Gastrocnemius medialis (tissue), 4 donors: ENCODE measurements at regions not wholly inside any gene's neighbourhood (a gene's known extent, or its start where the extent isn't known, plus 50 kb on each side); places are given as distances from the start of the nearest gene placed in this dataset.

ENCODE experiments used
- POLR2A ChIP-seq, 2 donors: fragments of 450-650 bp; IDR thresholded peaks; one replicate each; pipeline ENCODE4 v1.6.1; 2017; ENCODE audit warnings: antibody characterized with exemption in 2 of 2, mild to moderate bottlenecking in 2 of 2, moderate library complexity in 2 of 2
- TF ChIP-seq, protein P1 (sequence below), 5 experiments: fragments of 450-650 bp in 3 of 5; fragments of 200-600 bp in 2 of 5; sonication (generic) in 2 of 5; IDR thresholded peaks in 4 of 5; conservative IDR thresholded peaks in 1 of 5; 1 replicate in 4 of 5; 2 replicates in 1 of 5; pipeline ENCODE4 v1.5.1; 2016 to 2019; ENCODE audit warnings: antibody characterized with exemption in 5 of 5, mild to moderate bottlenecking in 3 of 5, moderate library complexity in 3 of 5

DNA sequence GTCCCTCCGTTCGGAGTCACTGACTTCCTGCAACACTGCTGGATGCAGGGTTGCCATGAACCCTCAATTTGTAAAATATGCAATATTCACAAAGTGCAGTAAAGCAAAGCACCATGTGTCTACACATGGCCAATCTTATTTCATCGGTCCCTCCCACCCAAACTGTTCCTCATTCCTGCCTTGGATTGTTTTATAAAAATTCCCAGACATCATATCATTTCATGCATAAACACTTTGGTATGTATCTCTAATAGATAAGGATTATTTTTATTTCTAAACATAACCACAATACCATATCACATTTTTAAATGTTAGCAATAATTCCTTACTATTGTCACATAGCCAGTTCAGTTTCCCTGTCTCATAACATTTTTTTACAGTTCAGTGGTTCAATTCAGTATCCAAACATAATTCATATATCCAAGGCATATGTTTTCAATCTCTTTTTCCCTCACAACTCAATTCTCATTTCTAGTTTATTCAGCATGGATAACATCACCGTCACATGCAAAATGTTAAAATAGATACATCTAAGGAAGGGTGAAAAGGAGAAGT lies 82.0 kb upstream of the PCAT7 start:
- TF ChIP-seq, protein P1, sequence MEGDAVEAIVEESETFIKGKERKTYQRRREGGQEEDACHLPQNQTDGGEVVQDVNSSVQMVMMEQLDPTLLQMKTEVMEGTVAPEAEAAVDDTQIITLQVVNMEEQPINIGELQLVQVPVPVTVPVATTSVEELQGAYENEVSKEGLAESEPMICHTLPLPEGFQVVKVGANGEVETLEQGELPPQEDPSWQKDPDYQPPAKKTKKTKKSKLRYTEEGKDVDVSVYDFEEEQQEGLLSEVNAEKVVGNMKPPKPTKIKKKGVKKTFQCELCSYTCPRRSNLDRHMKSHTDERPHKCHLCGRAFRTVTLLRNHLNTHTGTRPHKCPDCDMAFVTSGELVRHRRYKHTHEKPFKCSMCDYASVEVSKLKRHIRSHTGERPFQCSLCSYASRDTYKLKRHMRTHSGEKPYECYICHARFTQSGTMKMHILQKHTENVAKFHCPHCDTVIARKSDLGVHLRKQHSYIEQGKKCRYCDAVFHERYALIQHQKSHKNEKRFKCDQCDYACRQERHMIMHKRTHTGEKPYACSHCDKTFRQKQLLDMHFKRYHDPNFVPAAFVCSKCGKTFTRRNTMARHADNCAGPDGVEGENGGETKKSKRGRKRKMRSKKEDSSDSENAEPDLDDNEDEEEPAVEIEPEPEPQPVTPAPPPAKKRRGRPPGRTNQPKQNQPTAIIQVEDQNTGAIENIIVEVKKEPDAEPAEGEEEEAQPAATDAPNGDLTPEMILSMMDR (IDR thresholded peaks at IDR 0.05 in 4 of 5, conservative IDR thresholded peaks at IDR 0.05 in 1 of 5) = no peak
- TF ChIP-seq POLR2A (IDR thresholded peaks at IDR 0.05) = no peak
